GM23248 (cell line): ENCODE measurements at regions not wholly inside any gene's neighbourhood (a gene's known extent, or its start where the extent isn't known, plus 50 kb on each side); places are given as distances from the start of the nearest gene placed in this dataset.

Experiments used
- EZH2 ChIP-seq: fragments of 200-600 bp; sonication (generic); IDR thresholded peaks from 2 replicates; pipeline ENCODE4 v1.6.1; 2018; ENCODE audit warnings: antibody characterized with exemption, mild to moderate bottlenecking; ENCODE audit not compliant: insufficient read depth, poor library complexity, severe bottlenecking
- EZH2phosphoT487 ChIP-seq: fragments of 200-600 bp; sonication (generic); IDR thresholded peaks from 2 replicates; pipeline ENCODE4 v1.6.1; 2018; ENCODE audit warnings: antibody characterized with exemption, moderate library complexity, mild to moderate bottlenecking, low read depth; ENCODE audit not compliant: insufficient read depth

DNA sequence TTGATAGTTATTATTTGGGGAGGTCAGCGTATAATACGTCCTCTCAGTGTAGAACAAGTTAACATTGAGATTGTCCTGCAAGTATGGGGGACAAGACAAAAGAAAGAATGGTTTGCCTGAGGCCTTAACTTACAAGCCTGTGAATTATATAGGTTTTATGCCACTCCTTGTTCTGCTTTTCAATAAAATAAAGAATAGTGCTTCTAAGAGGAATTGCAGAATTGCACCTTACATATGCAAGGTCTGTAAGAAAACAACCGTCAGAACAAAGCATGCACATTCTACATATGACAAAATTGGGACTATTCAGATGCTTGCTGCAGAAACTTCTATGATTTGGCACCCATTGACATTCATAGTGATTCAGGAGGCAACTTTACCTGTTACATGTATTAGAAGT is 785.0 kb downstream of the NR4A2 start:
- no peak for TF ChIP-seq EZH2phosphoT487
- no peak for TF ChIP-seq EZH2
